ENCODE measurements at regions not wholly inside any gene's neighbourhood (a gene's known extent, or its start where the extent isn't known, plus 50 kb on each side); places are given as distances from the start of the nearest gene placed in this dataset.

- Histone ChIP-seq H4K5ac (ENCODE audit: insufficient read length, low read depth, low read length) (no peak overlapping the region), H2AFZ (ENCODE audit: low read length) (no peak overlapping the region), H3K9me3 (ENCODE audit: control insufficient read depth, low read depth, low read length) (no peaks in the 10 kb centered on the region), H2BK120ac (ENCODE audit: low read depth, low read length, poor library complexity, severe bottlenecking) (no peak overlapping the region), H3K4me1 (ENCODE audit: insufficient read depth, low read length) (no peaks in the 10 kb centered on the region), H3K79me1 (ENCODE audit: insufficient read depth, low read depth, low read length, poor library complexity, severe bottlenecking) (no peaks in the 10 kb centered on the region), H3K9ac (ENCODE audit: extremely low read depth, insufficient read length, low read length) (no peak overlapping the region), H3K4ac (ENCODE audit: low read depth, low read length) (no peak overlapping the region), H2BK5ac (ENCODE audit: insufficient read length, low read length) (no peak overlapping the region), H4K20me1 (ENCODE audit: control insufficient read depth, insufficient read depth, insufficient read length) (no peaks in the 10 kb centered on the region), H2BK20ac (ENCODE audit: low read depth, low read length, poor library complexity, severe bottlenecking) (no peak overlapping the region), H4K91ac (ENCODE audit: insufficient read length, low read depth, low read length) (no peak overlapping the region), H3K56ac (ENCODE audit: insufficient read length, low read depth, low read length) (no peak overlapping the region), H2BK12ac (ENCODE audit: insufficient read length, low read depth, low read length) (no peak overlapping the region), H2BK15ac (ENCODE audit: low read depth, low read length) (no peak overlapping the region), H4K8ac (replicated peaks; ENCODE audit: insufficient read length, low read depth, low read length) (no peak overlapping the region), H3K79me2 (ENCODE audit: insufficient read depth, low read length) (no peaks in the 10 kb centered on the region), H3K18ac (ENCODE audit: insufficient read length, low read depth, low read length) (no peak overlapping the region), H2AK5ac (ENCODE audit: insufficient read length, low read length) (no peak overlapping the region), H3K27ac (ENCODE audit: insufficient read length, low read depth, low read length) (no peak overlapping the region), H3K4me2 (ENCODE audit: insufficient read depth, insufficient read length, low read length) (no peak overlapping the region), H3K23ac (ENCODE audit: insufficient read length, low read depth, low read length) (no peak overlapping the region), H3T11ph (ENCODE audit: low read length) (no peak overlapping the region), H3K23me2 (ENCODE audit: insufficient read length, low read depth, low read length, poor library complexity, severe bottlenecking) (no peaks in the 10 kb centered on the region), H3K14ac (ENCODE audit: insufficient read depth, low read length) (no peak overlapping the region), H3K27me3 (ENCODE audit: insufficient read depth, low read length) (no peaks in the 10 kb centered on the region)
- no peak for DNase-seq
- WGBS (ENCODE audit: extremely low coverage, insufficient read length, low lambda C conversion rate), result no CpG with 5 or more reads among the region's 3 CpGs
- Mint-ChIP-seq H3K27ac (no peak overlapping the region), H3K9me3 (no peaks in the 10 kb centered on the region; a peak in 1 of 5 replicates), H3K27me3 (ENCODE audit: low read depth) (peaks cover 2% of the 10 kb centered on the region), H3K4me3 (no peak overlapping the region), H3K36me3 (ENCODE audit: insufficient read depth in 1 of 3, low read depth in 3 of 3) (no peaks in the 10 kb centered on the region), H3K4me1 (no peaks in the 10 kb centered on the region)
- TF ChIP-seq CTCF (conservative IDR thresholded peaks at IDR 0.05), result no peak
Observed at GRCh38 chr10:27447540-27447939, 56.6 kb upstream of the RAB18 start.
